ENCODE measurements at regions not wholly inside any gene's neighbourhood (a gene's known extent, or its start where the extent isn't known, plus 50 kb on each side); places are given as distances from the start of the nearest gene placed in this dataset.

GRCh38 chr20:23161244-23161891 is 75.2 kb upstream of the CD93 start:
- no peaks in the 10 kb centered on the region for H3K36me3 Mint-ChIP-seq
- no peak overlapping the region for H3K4me3 Mint-ChIP-seq
- TF ChIP-seq CTCF (IDR thresholded peaks at IDR 0.05; ENCODE audit: unreplicated experiment), result no peak
- DNase-seq (ENCODE audit: low spot score in 2 of 2, unreplicated experiment in 2 of 2), result peak in 1 of 2 experiments; percentile 38
- no peak overlapping the region for H3K27ac Mint-ChIP-seq
- peaks cover 16% of the 10 kb centered on the region for H3K4me1 Mint-ChIP-seq
- no peaks in the 10 kb centered on the region for H3K9me3 Mint-ChIP-seq
- H3K27me3 Mint-ChIP-seq (ENCODE audit: low read depth), result peaks cover 3% of the 10 kb centered on the region

GRCh38 chr20:23160536-23161243 is 74.6 kb upstream of the CD93 start:
- H3K4me1 Mint-ChIP-seq, result peaks cover 16% of the 10 kb centered on the region
- no peak overlapping the region for H3K4me3 Mint-ChIP-seq
- no peaks in the 10 kb centered on the region for H3K9me3 Mint-ChIP-seq
- H3K36me3 Mint-ChIP-seq, result no peaks in the 10 kb centered on the region
- no peak for TF ChIP-seq CTCF (IDR thresholded peaks at IDR 0.05; ENCODE audit: unreplicated experiment)
- peak overlapping the region; percentile 30 for H3K27ac Mint-ChIP-seq
- H3K27me3 Mint-ChIP-seq (ENCODE audit: low read depth), result peaks cover 3% of the 10 kb centered on the region
- peak in 1 of 2 experiments; percentile 30 for DNase-seq (ENCODE audit: low spot score in 2 of 2, unreplicated experiment in 2 of 2)

GRCh38 chr20:23159947-23160318 is 73.8 kb upstream of the CD93 start:
- Mint-ChIP-seq H3K9me3 (no peaks in the 10 kb centered on the region), H3K36me3 (no peaks in the 10 kb centered on the region), H3K4me1 (peaks cover 15% of the 10 kb centered on the region), H3K27me3 (ENCODE audit: low read depth) (no peaks in the 10 kb centered on the region), H3K4me3 (no peak overlapping the region), H3K27ac (no peak overlapping the region)
- TF ChIP-seq CTCF (IDR thresholded peaks at IDR 0.05; ENCODE audit: unreplicated experiment), result no peak
- DNase-seq (ENCODE audit: low spot score in 2 of 2, unreplicated experiment in 2 of 2), result peak in 1 of 2 experiments; percentile 14

GRCh38 chr20:23159256-23159946 is 73.3 kb upstream of the CD93 start:
- H3K36me3 Mint-ChIP-seq, result no peaks in the 10 kb centered on the region
- peaks cover 19% of the 10 kb centered on the region for H3K4me1 Mint-ChIP-seq
- no peak for TF ChIP-seq CTCF (IDR thresholded peaks at IDR 0.05; ENCODE audit: unreplicated experiment)
- no peaks in the 10 kb centered on the region for H3K9me3 Mint-ChIP-seq
- no peak overlapping the region for H3K27ac Mint-ChIP-seq
- no peak overlapping the region for H3K4me3 Mint-ChIP-seq
- H3K27me3 Mint-ChIP-seq (ENCODE audit: low read depth), result no peaks in the 10 kb centered on the region
- peak in 1 of 2 experiments; percentile 14 for DNase-seq (ENCODE audit: low spot score in 2 of 2, unreplicated experiment in 2 of 2)

GRCh38 chr20:23157734-23158133 is 71.6 kb upstream of the CD93 start:
- peaks cover 19% of the 10 kb centered on the region for H3K4me1 Mint-ChIP-seq
- H3K36me3 Mint-ChIP-seq, result no peaks in the 10 kb centered on the region
- TF ChIP-seq CTCF (IDR thresholded peaks at IDR 0.05; ENCODE audit: unreplicated experiment), result no peak
- H3K4me3 Mint-ChIP-seq, result no peak overlapping the region
- DNase-seq (ENCODE audit: low spot score in 2 of 2, unreplicated experiment in 2 of 2), result peak in 1 of 2 experiments; percentile 19
- no peak overlapping the region for H3K27ac Mint-ChIP-seq
- no peaks in the 10 kb centered on the region for H3K27me3 Mint-ChIP-seq (ENCODE audit: low read depth)
- no peaks in the 10 kb centered on the region for H3K9me3 Mint-ChIP-seq

Measured in mesothelial cell of epicardium (in vitro differentiated cells).